Muscle of back (tissue), 3 donors: ENCODE measurements at regions not wholly inside any gene's neighbourhood (a gene's known extent, or its start where the extent isn't known, plus 50 kb on each side); places are given as distances from the start of the nearest gene placed in this dataset.
"Not testable (repeated sequence)": the region's sequence is repeated elsewhere in the genome, so short reads cannot be mapped to it uniquely, and the experiment has no call there.

ENCODE experiments used
- DNase-seq, 3 donors: peaks; one replicate each; pipeline versions ENCODE4 v3.0.0 to v3.0.0-alpha.2; 2013

GRCh38 chr6:98308564-98308963 is 525.8 kb upstream of the POU3F2 start:
- DNase-seq: no peak

DNA sequence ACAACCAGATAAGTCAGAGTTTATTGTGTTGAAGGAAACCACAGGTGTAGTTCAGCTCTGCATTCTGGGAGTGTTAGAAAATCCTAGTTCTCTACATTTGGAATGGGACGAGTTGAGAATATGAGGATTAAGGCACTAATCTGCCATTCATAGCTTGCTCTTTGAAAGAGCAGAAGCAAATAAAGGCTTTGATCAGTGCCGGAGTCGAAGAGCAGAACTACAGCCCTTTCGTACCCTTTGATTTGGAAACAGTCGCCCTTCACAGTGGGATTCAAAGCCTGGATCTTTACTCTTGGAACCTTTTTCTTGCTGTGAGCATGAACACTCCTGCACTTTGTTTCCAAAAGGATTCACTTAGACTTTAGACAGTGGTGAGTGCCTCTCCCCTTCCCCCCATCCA is 523.9 kb upstream of the POU3F2 start:
- no peak for DNase-seq

- no peak for DNase-seq
These were observed 510.8 kb upstream of the POU3F2 start for GRCh38 chr6:98323605-98324004.

DNA sequence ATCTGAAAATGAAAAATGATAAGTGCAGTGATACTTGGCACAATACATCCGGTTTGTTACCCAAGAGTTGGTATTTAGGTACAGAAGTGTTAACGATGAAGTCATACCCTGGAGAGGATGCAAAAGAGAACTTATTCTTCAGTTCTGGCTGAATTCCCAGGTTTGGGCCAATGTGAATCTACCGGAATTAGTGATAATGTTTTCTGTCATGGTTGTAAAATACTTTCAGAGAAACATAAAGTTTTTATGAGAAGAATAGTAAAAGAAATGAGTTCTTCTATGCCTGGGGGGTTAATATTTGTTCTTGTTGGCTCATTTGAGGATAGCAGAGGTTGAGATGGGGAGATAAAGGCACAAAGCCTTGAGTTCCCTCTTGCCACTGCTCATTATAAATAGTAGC is 509.9 kb upstream of the POU3F2 start:
- peak in 2 of 3 donors; percentile 1 to 19 for DNase-seq

DNA sequence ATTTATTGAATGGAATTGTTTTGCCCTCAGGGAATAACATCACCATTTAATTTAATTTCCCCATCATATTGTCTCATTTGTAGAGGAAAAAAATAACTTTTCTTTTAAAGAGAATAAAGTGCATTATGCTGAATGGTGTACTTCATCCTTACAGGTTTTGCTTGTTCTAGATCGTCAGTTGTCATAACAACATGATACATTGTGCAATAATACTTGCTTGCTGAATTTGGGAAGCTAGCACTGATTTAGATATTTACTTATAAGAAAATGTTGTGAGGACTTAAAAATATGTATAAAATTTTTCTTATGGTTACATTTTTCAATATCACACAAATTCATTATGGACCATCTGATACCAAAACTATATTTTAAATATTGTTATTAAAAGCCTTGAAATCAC is 509.0 kb upstream of the POU3F2 start:
- no peak for DNase-seq

DNA sequence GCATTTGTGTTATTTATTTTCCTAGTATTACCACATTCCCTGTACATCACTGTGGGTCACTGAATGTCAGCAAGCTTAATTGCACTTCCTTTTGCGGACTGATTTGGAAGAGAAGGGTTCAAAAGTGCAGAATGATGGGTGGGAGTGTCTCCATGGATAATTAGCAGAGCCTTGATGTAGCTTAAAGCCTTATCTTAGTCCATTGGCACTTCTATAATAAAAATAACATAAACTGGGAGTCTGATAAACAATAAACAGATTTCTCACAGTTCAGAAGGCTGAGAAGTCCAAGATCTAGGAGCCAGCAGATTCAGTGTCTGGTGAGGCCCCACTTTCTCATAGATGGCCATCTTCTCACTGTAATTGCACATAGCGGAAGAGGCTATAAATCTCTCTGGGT is 501.1 kb upstream of the POU3F2 start:
- DNase-seq: no peak

GRCh38 chr6:98335594-98335993 is 498.8 kb upstream of the POU3F2 start:
- no peak for DNase-seq

- DNase-seq: no peak
These were observed 494.9 kb upstream of the POU3F2 start for GRCh38 chr6:98339506-98339905.

DNA sequence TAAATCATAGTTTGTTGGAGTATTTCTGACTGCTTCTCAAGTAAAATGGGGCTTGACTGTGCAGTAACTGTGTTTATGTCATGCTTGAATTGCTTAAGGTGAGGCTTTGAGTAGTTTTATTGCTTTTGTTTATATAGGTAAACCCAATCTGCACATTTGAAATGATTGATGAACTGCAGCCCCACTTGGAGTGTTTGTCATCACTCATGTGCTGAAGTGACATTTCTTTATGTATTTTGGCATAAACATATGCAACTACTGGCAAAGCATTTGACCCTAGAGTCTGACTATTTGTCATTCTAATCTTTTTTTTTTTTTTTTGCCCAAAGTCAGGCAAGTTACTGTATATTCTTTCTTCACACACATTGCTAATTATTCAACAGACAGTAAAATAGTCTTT is 491.4 kb upstream of the POU3F2 start:
- no peak for DNase-seq

DNA sequence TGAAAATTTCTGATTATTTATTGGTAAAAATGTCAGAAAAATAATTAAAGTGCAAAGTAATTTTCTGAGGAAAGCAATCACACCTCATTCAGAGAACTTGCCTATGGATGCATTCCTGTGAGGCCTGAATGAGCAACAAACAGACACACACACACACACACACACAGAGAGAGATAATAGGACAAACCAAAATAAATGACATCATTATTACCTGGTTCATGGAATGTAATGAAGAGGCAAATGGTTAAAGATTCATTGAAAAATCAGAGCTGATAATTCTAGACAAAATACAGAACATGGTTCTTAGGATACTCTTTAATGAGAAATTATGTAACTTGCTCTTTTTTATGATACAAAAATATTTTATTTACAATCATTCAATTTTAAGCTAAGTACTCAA is 490.6 kb upstream of the POU3F2 start:
- no peak for DNase-seq

GRCh38 chr6:98352348-98352747 is 482.0 kb upstream of the POU3F2 start:
- no peak for DNase-seq

DNA sequence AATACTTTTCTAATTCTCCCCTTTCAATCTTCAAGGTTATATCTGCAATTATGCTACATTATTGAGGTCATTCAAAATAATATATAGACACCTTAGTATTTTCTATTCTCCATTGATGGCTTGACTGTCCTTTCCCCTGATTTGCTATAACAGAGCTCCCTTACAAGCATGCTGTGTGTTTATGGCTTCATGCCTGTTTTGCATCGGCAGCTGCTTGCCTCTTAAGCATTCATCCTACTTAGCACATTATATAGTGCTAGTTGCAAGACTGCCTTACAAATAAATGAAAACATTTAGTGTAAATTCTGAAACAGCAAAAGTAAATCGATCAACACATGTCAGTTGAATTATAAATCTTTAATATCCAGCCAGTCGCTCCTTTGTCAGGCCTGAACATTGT is 476.2 kb upstream of the POU3F2 start:
- no peak for DNase-seq

- no peak for DNase-seq
These were observed 468.0 kb upstream of the POU3F2 start for GRCh38 chr6:98366371-98366770.

DNA sequence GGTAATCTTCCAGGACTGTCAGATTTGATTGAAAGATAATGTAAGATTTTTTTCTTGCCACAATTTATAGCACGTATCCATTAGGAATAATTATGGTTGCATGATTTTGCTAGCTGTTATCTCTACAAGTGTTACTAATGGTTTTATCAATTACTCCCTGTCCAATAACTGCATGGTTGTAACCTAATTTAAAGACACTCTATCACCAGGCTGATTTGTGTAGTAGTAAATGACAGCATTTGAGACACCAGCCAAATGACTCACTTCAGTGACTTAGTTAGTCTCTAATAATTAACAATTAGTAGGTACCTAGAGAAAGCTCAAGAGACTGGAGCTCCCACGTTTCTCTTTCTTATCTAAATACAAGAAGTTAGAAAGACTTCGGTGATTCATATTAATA is 453.8 kb upstream of the POU3F2 start:
- no peak for DNase-seq

DNA sequence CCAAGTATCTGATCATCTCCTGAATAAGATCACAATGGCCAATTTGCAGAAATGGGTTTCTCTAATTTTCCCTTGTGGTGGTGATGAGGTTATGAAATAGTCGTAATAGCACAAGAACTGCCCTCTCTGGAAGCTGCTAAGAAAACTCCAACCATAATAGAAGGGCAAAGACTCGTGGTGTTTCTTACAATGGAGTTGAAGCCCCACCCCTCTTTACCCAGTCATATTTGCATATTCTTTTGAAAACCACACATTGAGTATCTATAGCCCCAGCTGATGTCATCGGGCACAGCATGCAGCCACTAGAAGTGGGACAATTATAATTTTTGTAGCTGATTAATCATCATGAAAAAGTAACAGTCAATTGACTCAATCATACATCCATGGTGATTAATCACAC is 452.1 kb upstream of the POU3F2 start:
- DNase-seq: no peak

DNA sequence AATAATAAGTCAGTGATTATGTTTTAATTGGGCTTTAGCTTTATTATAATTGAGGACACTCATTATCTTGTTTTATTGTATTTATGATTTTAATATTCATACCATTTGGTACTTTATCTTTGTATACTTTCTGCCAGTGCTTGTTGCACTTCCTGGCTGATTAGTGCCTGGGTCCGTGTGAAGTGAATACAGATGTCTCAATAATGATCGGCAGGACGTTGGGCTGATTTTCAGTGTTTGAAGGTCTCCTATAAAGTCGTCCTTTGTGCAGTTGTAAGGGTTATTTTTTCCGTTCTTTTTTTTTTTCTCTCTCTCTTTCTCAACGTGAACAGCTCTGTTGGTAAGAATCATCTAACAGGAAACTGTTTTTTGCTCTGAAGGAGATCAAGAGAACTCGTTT is 450.0 kb upstream of the POU3F2 start:
- DNase-seq: no peak

DNA sequence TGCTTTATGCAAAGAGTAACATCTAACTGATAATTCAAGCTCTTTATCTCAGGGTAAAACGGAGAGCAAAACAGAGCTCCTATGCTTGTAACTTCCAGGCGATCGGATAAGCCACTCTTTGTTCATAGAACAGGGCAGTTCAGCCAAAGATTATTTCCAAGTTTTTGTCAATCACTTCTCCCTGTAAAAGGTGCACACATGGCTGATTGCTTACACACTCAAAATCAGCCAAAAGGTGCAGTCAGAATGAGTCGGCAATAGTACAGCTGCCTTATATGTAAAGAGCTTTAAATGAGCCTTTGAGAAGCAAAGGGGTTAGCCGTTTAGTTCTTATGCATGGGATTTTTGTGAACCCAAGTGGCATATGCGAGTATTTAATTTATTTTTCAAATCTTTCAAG is 449.6 kb upstream of the POU3F2 start:
- no peak for DNase-seq

DNA sequence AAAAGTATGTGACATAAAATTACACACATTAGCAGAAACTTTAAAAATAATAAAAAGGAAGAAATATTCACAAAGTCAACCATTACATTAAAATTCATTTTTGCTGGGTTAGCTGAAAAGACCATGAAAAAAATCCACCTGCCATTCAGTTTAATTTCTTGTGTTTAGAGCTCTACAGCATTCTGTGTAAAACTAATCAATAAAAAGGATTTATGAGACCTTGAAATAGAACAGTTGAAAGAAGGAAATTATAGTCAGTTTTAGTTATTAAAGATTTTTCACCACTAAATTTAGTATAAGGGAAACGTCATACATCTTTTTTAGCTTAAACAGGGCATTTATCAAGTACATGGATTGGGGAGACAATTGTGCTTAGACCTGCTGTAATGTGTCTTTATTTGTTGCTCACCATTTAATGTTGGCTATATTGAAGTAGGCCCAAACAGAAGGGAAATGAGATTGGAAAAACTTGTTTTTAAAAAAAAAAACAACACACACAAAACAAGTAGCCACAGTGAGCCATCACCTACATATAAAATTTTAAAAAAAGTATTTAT is 438.7 kb upstream of the POU3F2 start:
- DNase-seq: no peak

DNA sequence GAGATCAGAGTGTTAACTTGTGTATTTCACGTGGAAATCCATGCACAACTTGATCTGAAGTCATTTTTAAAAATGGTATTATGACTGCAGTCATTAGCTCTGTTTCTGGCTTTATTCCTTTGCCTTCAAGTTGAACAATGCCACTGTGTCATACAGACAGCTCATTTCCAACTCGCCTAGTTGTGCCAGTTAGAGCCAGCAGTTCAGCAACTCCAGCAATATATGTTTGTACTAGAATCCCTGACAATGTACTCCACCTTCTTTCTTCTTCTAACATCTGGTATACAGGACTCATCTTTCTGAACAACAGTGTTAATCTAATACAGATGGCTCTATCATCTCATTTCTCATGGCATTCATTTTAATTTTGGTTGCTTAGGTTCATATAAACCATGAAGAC is 418.3 kb upstream of the POU3F2 start:
- DNase-seq: no peak

GRCh38 chr6:98416497-98417158 is 417.7 kb upstream of the POU3F2 start:
- DNase-seq: not testable (repeated sequence)

- no peak for DNase-seq
These were observed 400.9 kb upstream of the POU3F2 start for GRCh38 chr6:98433325-98434056.

- DNase-seq: no peak
These were observed 390.7 kb upstream of the POU3F2 start for GRCh38 chr6:98443633-98444032.

DNA sequence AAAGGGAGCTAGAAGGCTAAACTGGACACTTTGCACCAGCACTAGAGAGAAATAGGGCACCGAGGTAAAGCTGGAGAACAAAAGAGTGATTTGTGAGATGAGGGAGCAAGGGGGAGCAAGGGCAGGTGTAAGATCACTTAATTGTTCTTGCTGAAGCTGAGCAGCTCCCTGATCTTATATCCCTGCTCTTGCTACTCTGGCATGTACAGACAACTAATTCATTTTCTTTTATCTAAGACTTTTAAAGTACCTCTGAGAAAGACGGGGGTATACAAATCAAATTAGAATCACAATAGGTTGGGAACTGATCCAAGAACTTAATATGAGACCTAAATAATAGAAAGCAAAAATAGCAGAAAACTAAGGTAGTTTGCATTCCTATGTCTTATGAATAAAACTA is 381.7 kb upstream of the POU3F2 start:
- DNase-seq: no peak
